HG02678 (cell line): ENCODE measurements at regions not wholly inside any gene's neighbourhood (a gene's known extent, or its start where the extent isn't known, plus 50 kb on each side); places are given as distances from the start of the nearest gene placed in this dataset.

Source experiments
- ATAC-seq: cut with Tn5 transposase; IDR thresholded peaks from one replicate; pipeline ENCODE4 v1.9.1; 2021; ENCODE audit warnings: mild to moderate bottlenecking, moderate library complexity; ENCODE audit not compliant: unreplicated experiment

DNA sequence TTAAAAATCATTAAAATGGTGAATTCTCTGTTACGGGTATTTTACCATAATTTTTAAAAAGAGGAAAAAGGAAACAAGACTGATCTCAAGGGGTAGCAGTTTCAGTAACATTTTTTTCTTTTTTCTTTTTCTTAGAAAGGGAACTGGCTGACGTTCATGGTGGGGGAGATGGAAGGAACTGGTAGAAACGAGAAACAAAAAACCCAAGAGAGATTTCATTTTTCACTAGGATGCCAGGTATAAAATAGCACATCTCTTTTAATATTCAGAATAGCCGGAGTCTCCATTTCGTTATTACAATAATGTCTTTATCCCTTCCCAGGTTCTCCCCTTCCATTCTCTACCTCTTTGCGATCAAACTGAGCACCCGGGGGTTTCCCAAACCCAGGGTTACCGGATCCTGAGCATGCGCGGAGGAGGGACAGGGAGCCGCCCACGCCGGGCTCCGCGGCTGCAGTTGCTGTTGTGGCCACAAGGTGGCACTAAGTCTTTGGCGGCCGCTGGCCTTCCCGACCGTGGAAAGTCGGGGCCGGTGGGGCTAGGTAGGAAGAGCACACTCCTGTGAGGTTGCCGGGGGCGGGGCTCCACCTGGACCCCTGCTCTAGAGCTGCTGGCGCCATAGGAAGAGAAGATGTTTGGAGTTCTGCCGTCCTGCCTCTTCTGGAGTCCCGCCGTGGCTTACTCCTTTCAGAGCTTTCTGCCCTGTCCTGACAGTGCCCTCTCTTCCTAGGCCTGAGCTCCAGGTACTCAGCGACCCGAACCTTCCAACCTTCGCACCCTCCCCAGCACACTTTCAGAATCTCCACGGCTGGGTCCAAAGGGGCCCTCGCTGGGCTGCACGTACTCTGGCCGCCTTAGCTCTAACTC, 146.8 kb downstream of the SH3BGRL2 start:
- peak; percentile 90 for ATAC-seq

DNA sequence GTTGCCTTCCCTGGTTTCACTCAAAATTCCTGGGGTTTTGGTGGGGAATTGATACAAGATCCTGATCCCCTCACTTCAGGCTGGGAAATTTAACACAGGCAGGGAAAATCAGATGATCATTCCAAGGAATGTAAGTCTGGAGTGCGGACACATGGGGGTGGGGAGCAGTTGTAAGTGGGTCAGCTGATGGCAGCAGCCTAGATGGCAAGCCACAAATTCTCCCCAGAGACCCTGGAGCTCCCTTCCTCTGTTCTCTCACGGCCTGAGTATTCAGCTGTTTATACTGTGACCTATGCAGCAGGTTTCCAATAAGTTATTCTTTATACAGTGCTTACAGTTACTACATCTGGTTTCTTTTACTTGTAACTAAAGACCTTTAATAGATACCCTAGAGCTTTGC, 144.9 kb downstream of the SH3BGRL2 start:
- ATAC-seq = no peak

GRCh38 chr6:79775222-79775621, 144.1 kb downstream of the SH3BGRL2 start:
- no peak for ATAC-seq

- ATAC-seq = no peak
Observed at GRCh38 chr6:79764747-79765146, 133.6 kb downstream of the SH3BGRL2 start.

GRCh38 chr6:79763301-79763700, 132.2 kb downstream of the SH3BGRL2 start:
- ATAC-seq = no peak

- no peak for ATAC-seq
Observed at GRCh38 chr6:79762370-79762769, 131.2 kb downstream of the SH3BGRL2 start.

DNA sequence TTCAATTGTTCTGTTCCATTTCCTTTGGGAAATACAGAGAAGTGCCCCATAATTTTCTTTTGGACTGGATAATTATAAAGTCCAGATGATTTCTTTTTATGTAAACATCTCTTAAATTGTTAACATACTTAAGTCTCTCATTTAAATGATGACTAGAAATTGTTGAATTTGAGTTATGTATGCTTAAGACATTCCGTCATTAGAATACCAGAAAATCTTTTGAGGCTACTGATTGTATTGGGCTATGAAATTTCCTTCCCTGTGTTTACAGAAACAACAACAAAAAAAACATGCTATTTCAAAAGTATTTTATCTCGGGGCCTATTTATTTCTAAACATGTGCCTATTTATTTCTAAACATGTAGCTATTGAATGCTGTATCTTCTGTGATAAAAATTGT, 125.4 kb downstream of the SH3BGRL2 start:
- ATAC-seq = no peak

GRCh38 chr6:79755967-79756366, 124.8 kb downstream of the SH3BGRL2 start:
- ATAC-seq = no peak
